ENCODE measurements at regions not wholly inside any gene's neighbourhood (a gene's known extent, or its start where the extent isn't known, plus 50 kb on each side); places are given as distances from the start of the nearest gene placed in this dataset.
"Not testable (repeated sequence)": the region's sequence is repeated elsewhere in the genome, so short reads cannot be mapped to it uniquely, and the experiment has no call there.

- FAIRE-seq (no peak), DNase-seq (ENCODE audit: insufficient read length, low spot score) (no peak)
- TF ChIP-seq POLR2A (IDR thresholded peaks at IDR 0.05; ENCODE audit: low read depth, low read length) = no peak
Measured at GRCh38 chr14:97061198-97061597, 264.0 kb downstream of the VRK1 start.

- FAIRE-seq (no peak), DNase-seq (ENCODE audit: insufficient read length, low spot score) (no peak)
- TF ChIP-seq POLR2A (IDR thresholded peaks at IDR 0.05; ENCODE audit: low read depth, low read length) = no peak
Measured at GRCh38 chr14:97061714-97062113, 264.5 kb downstream of the VRK1 start.

- TF ChIP-seq POLR2A (IDR thresholded peaks at IDR 0.05; ENCODE audit: low read depth, low read length) = no peak
- DNase-seq (ENCODE audit: insufficient read length, low spot score) (no peak), FAIRE-seq (no peak)
Measured at GRCh38 chr14:97065305-97066067, 268.3 kb downstream of the VRK1 start.

GRCh38 chr14:97066068-97066899 is 269.1 kb downstream of the VRK1 start:
- FAIRE-seq (no peak), DNase-seq (ENCODE audit: insufficient read length, low spot score) (no peak)
- no peak for TF ChIP-seq POLR2A (IDR thresholded peaks at IDR 0.05; ENCODE audit: low read depth, low read length)

- not testable (repeated sequence) for DNase-seq (ENCODE audit: insufficient read length, low spot score); FAIRE-seq
Measured at GRCh38 chr14:97068293-97068692, 271.1 kb downstream of the VRK1 start.

- no peak for TF ChIP-seq POLR2A (IDR thresholded peaks at IDR 0.05; ENCODE audit: low read depth, low read length)
- DNase-seq (ENCODE audit: insufficient read length, low spot score) (no peak), FAIRE-seq (no peak)
Measured at GRCh38 chr14:97070259-97070658, 273.1 kb downstream of the VRK1 start.

- no peak for TF ChIP-seq POLR2A (IDR thresholded peaks at IDR 0.05; ENCODE audit: low read depth, low read length)
- DNase-seq (ENCODE audit: insufficient read length, low spot score) (no peak), FAIRE-seq (no peak)
Measured at GRCh38 chr14:97071177-97071576, 274.0 kb downstream of the VRK1 start.

- FAIRE-seq (no peak), DNase-seq (ENCODE audit: insufficient read length, low spot score) (no peak)
- no peak for TF ChIP-seq POLR2A (IDR thresholded peaks at IDR 0.05; ENCODE audit: low read depth, low read length)
Measured at GRCh38 chr14:97073622-97074021, 276.4 kb downstream of the VRK1 start.

- FAIRE-seq = no peak
- TF ChIP-seq POLR2A (IDR thresholded peaks at IDR 0.05; ENCODE audit: low read depth, low read length) = no peak
- no peak for DNase-seq (ENCODE audit: insufficient read length, low spot score)
Measured at GRCh38 chr14:97074456-97074855, 277.3 kb downstream of the VRK1 start.

- FAIRE-seq (no peak), DNase-seq (ENCODE audit: insufficient read length, low spot score) (no peak)
- TF ChIP-seq POLR2A (IDR thresholded peaks at IDR 0.05; ENCODE audit: low read depth, low read length) = no peak
Measured at GRCh38 chr14:97074856-97075255, 277.7 kb downstream of the VRK1 start.

GRCh38 chr14:97077253-97077653 is 280.1 kb downstream of the VRK1 start:
- FAIRE-seq (peak; percentile 92), DNase-seq (ENCODE audit: insufficient read length, low spot score) (peak; percentile 72)
- TF ChIP-seq POLR2A (IDR thresholded peaks at IDR 0.05; ENCODE audit: low read depth, low read length) = no peak

GRCh38 chr14:97077687-97078086 is 280.5 kb downstream of the VRK1 start:
- no peak for TF ChIP-seq POLR2A (IDR thresholded peaks at IDR 0.05; ENCODE audit: low read depth, low read length)
- FAIRE-seq = no peak
- no peak for DNase-seq (ENCODE audit: insufficient read length, low spot score)

- FAIRE-seq (no peak), DNase-seq (ENCODE audit: insufficient read length, low spot score) (no peak)
- no peak for TF ChIP-seq POLR2A (IDR thresholded peaks at IDR 0.05; ENCODE audit: low read depth, low read length)
Measured at GRCh38 chr14:97080991-97081390, 283.8 kb downstream of the VRK1 start.

- TF ChIP-seq POLR2A (IDR thresholded peaks at IDR 0.05; ENCODE audit: low read depth, low read length) = no peak
- DNase-seq (ENCODE audit: insufficient read length, low spot score) = no peak
- no peak for FAIRE-seq
Measured at GRCh38 chr14:97095269-97095668, 298.1 kb downstream of the VRK1 start.

GRCh38 chr14:97097296-97097695 is 300.1 kb downstream of the VRK1 start:
- FAIRE-seq (no peak), DNase-seq (ENCODE audit: insufficient read length, low spot score) (no peak)
- no peak for TF ChIP-seq POLR2A (IDR thresholded peaks at IDR 0.05; ENCODE audit: low read depth, low read length)

Measured in H54 (cell line).